SH-SY5Y (cell line): ENCODE measurements at regions not wholly inside any gene's neighbourhood (a gene's known extent, or its start where the extent isn't known, plus 50 kb on each side); places are given as distances from the start of the nearest gene placed in this dataset.

ENCODE experiments used
- GATA2 ChIP-seq: IDR thresholded peaks from 2 replicates; pipeline ENCODE4 v1.6.1; 2011; ENCODE audit warnings: mild to moderate bottlenecking, low read depth, low read length
- GATA3 ChIP-seq: IDR thresholded peaks from 2 replicates; pipeline ENCODE4 v1.6.1; 2011; ENCODE audit warnings: low read depth, mild to moderate bottlenecking, low read length, moderate library complexity

GRCh38 chr9:28620011-28620410 lies 1046.7 kb upstream of the C9orf72 start:
- TF ChIP-seq GATA2 (no peak), GATA3 (no peak)

DNA sequence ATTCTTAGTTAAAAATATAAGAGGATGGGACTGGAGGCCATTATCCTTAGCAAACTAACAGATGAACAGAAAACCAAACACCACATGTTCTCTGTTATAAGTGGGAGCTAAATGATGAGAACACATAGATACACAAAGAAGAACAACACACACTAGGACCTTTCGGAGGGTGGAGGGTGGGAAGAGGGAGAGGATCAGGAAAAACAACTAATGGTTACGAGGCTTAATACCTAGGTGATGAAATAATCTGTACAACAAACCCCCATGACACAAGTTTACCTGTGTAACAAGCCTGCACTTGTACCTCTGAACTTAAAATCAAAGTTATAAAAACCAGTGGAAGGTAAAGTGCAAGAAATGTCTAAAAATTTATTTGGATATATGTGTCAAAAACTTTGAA lies 1047.4 kb upstream of the C9orf72 start:
- no peak for TF ChIP-seq GATA3
- TF ChIP-seq GATA2: no peak

DNA sequence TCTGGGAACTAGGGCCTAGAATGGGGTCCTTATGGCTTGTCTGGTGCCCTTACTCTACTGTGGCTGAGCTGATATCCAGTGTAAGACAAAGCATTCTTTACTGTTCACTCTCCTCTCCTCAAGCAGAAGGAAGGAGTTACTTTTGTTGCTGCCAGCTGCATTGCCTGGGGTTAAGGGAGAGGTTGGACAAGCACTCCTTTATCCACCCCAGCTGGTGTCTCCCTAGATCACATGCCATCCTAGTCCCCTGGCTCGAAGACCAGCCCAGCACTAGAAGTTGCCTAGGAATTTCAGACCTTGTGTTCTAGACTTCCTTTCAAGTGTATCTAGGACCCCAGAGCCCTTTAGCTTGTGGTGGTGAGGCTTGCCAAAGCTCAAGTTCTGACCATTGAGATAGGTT lies 1051.5 kb upstream of the C9orf72 start:
- TF ChIP-seq GATA2: no peak
- TF ChIP-seq GATA3: no peak

GRCh38 chr9:28628031-28628430 lies 1054.8 kb upstream of the C9orf72 start:
- no peak for TF ChIP-seq GATA3
- no peak for TF ChIP-seq GATA2

DNA sequence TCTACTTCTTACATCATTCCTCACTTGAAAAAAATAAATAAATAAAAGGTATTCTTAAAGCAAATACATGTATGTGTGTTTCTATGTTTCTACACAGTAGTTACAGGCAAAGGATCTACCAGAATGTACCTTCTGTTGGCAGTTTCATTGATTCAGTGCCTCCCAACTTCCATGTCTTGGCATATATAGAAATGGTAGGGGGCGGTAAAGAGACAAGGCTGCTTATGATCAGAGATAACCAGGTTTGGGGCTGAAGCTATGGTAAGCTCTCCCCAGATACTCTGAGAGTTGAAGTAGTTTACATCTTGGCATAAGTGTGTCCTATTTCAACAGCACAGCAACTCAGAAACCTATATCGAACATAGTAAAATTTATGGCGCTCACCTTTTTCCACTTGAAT lies 1075.4 kb upstream of the C9orf72 start:
- TF ChIP-seq GATA2 (no peak), GATA3 (no peak)

- TF ChIP-seq GATA2: no peak
- no peak for TF ChIP-seq GATA3
These were observed 1077.0 kb upstream of the C9orf72 start for GRCh38 chr9:28650327-28650726.

DNA sequence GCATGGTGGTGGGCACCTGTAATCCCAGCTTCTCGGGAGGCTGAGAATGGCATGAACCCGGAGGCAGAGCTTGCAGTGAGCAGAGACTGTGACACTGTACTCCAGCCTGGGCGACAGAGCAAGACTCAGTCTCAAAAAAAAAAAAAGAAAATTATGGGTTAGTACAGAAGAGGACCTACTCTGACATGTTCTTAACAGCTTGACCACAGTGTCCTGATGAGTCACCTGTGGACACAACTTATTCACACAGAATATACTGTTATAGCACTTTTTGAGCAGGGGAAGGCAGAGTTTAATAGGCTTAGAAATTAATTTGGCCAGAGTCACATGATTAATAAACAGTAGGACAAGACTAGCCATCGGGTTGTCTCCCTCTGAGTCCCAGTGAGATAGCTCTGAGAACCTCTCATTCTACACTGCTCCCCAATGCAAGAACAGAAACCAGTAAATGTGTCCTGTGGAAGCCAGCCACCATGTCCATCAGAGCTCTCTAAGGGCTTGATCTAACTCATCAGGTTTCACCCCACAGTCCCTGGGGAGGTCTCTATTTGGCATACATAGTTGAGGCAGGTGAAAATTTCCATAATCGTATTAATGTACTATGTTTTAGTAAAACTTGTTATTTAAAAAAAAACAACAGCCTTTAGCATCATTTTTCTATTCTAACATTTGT lies 1077.9 kb upstream of the C9orf72 start:
- no peak for TF ChIP-seq GATA3
- TF ChIP-seq GATA2: no peak

DNA sequence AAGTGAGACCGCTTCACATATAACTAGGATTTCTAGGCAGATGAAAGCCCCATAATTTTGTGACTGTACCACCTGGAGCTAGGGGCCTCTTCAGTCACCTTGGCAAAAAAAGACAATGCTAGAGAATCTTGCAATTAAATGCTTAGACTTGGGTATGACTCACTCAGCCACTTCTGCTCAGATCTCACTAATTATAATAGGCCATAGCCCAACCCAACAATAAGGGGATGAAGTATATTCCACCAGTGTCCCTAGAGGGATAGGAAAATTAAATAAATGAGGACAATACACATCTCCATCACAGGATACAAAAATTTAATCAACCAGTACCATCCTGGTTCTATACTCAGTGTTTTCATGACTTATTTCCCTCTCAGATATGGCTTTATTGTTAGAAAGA lies 1079.9 kb upstream of the C9orf72 start:
- no peak for TF ChIP-seq GATA2
- no peak for TF ChIP-seq GATA3

- TF ChIP-seq GATA3 (no peak), GATA2 (no peak)
These were observed 1083.4 kb upstream of the C9orf72 start for GRCh38 chr9:28656727-28657126.

GRCh38 chr9:28661853-28662252 lies 1088.6 kb upstream of the C9orf72 start:
- TF ChIP-seq GATA2 (no peak), GATA3 (no peak)

DNA sequence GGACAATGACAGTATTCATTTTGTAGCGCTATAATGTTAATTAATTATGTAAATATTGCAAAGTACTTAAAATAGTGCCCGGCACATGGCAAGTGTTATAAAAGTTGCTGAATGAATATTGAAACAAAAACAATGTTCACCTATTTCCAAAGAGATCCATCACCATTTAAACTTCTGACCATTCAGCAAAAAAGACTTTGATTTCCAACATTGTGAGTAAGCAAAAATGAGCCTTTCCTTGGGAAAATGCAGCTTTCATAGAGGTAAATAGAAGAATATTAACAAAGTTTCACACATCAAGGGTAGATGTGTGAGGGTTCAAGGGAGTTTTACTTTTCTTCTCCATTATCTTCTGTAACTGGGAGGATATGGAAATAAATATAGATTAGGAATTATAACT lies 1089.4 kb upstream of the C9orf72 start:
- no peak for TF ChIP-seq GATA3
- no peak for TF ChIP-seq GATA2

DNA sequence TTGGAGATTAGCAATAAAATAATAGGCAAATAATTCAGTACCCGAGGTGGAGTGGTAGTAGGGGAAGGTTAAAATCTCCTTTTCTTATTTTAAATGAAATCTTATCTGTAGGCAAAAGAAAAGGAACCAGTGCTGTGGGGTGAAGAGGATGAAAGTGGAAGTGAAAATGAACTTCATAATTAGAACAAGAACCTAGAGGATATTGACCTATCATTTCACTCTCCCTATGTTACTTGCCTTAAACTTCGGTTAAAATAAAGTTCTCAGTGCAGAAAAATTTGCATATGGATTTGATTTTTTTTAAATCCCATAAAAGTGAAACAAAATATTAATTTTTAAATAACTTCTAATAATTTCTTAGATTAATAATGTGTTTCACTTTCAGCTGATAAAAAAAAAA lies 1094.9 kb upstream of the C9orf72 start:
- no peak for TF ChIP-seq GATA3
- TF ChIP-seq GATA2: no peak

- TF ChIP-seq GATA3 (no peak), GATA2 (no peak)
These were observed 1097.7 kb upstream of the C9orf72 start for GRCh38 chr9:28671000-28671399.

- TF ChIP-seq GATA3 (no peak), GATA2 (no peak)
These were observed 1104.8 kb upstream of the C9orf72 start for GRCh38 chr9:28678097-28678496.

- TF ChIP-seq GATA2 (no peak), GATA3 (no peak)
These were observed 1114.9 kb upstream of the C9orf72 start for GRCh38 chr9:28688172-28688571.

- TF ChIP-seq GATA3: no peak
- TF ChIP-seq GATA2: no peak
These were observed 1118.7 kb upstream of the C9orf72 start for GRCh38 chr9:28692012-28692411.
